GM21526 (cell line): ENCODE measurements at regions not wholly inside any gene's neighbourhood (a gene's known extent, or its start where the extent isn't known, plus 50 kb on each side); places are given as distances from the start of the nearest gene placed in this dataset.

Source experiments
- ATAC-seq: cut with Tn5 transposase; IDR thresholded peaks from one replicate; pipeline ENCODE4 v1.9.1; 2021; ENCODE audit warnings: moderate library complexity; ENCODE audit not compliant: unreplicated experiment, low FRiP score

GRCh38 chr4:186885289-186885688 is 161.6 kb upstream of the FAT1 start:
- no peak for ATAC-seq

GRCh38 chr4:186886759-186887158 is 163.1 kb upstream of the FAT1 start:
- ATAC-seq, result no peak

- ATAC-seq, result no peak
Measured at GRCh38 chr4:186887291-186887700, 163.6 kb upstream of the FAT1 start.

- no peak for ATAC-seq
Measured at GRCh38 chr4:186887752-186888151, 164.1 kb upstream of the FAT1 start.

- no peak for ATAC-seq
Measured at GRCh38 chr4:186889876-186890643, 166.4 kb upstream of the FAT1 start.

GRCh38 chr4:186891859-186892486 is 168.3 kb upstream of the FAT1 start:
- no peak for ATAC-seq

GRCh38 chr4:186898367-186898766 is 174.7 kb upstream of the FAT1 start:
- no peak for ATAC-seq

- ATAC-seq, result no peak
Measured at GRCh38 chr4:186900232-186900900, 176.7 kb upstream of the FAT1 start.

- ATAC-seq, result no peak
Measured at GRCh38 chr4:186900984-186901383, 177.3 kb upstream of the FAT1 start.

GRCh38 chr4:186901850-186902249 is 178.2 kb upstream of the FAT1 start:
- ATAC-seq, result no peak

GRCh38 chr4:186902361-186902760 is 178.7 kb upstream of the FAT1 start:
- no peak for ATAC-seq

- no peak for ATAC-seq
Measured at GRCh38 chr4:186904101-186904500, 180.4 kb upstream of the FAT1 start.

GRCh38 chr4:186906722-186907121 is 183.1 kb upstream of the FAT1 start:
- no peak for ATAC-seq

- ATAC-seq, result no peak
Measured at GRCh38 chr4:186910385-186910784, 186.7 kb upstream of the FAT1 start.

- ATAC-seq, result no peak
Measured at GRCh38 chr4:186912606-186913005, 188.9 kb upstream of the FAT1 start.

- no peak for ATAC-seq
Measured at GRCh38 chr4:186915816-186916215, 192.2 kb upstream of the FAT1 start.

GRCh38 chr4:186917136-186917535 is 193.5 kb upstream of the FAT1 start:
- ATAC-seq, result no peak

- no peak for ATAC-seq
Measured at GRCh38 chr4:186918466-186918865, 194.8 kb upstream of the FAT1 start.

- ATAC-seq, result no peak
Measured at GRCh38 chr4:186919340-186919739, 195.7 kb upstream of the FAT1 start.

- ATAC-seq, result no peak
Measured at GRCh38 chr4:186920483-186920882, 196.8 kb upstream of the FAT1 start.

GRCh38 chr4:186920992-186921391 is 197.3 kb upstream of the FAT1 start:
- no peak for ATAC-seq

GRCh38 chr4:186924723-186925122 is 201.1 kb upstream of the FAT1 start:
- ATAC-seq, result no peak
